ENCODE measurements at regions not wholly inside any gene's neighbourhood (a gene's known extent, or its start where the extent isn't known, plus 50 kb on each side); places are given as distances from the start of the nearest gene placed in this dataset.

DNA sequence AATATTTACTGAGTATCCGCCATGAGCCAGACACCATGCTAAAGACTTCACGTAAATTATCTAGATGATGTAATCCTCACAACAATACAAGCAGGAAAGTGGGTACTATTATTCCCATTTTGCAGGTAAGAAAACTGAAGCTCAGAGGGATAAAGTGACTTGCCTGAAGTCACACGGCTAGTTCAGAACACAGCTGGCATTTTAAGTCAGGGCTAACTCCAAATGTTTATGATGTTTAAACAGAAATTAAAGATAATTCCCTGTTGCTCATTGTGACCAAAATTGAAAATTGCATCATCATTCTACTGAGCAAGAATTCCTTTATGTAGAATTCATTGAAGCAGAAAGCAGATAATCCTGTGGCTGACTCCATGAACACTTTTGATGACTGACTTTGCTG, 71.3 kb upstream of the STXBP5 start:
- Mint-ChIP-seq H3K9me3 (peaks cover 0 to 4% (median 0%) of the 10 kb centered on the region in 3 donors), H3K27me3 (peaks cover 5% of the 10 kb centered on the region in 2 donors), H3K27ac (no peak overlapping the region), H3K4me1 (peaks cover 6 to 12% (median 9%) of the 10 kb centered on the region in 3 donors), H3K4me3 (no peak overlapping the region), H3K36me3 (no peaks in the 10 kb centered on the region)
- ATAC-seq (replicated peaks in 1 of 4), result no peak
- Histone ChIP-seq H3K27ac (ENCODE audit: low read length) (no peak overlapping the region), H3K27me3 (replicated peaks in 1 of 2; ENCODE audit: control insufficient read depth in 2 of 2, extremely low read depth in 1 of 2, insufficient read depth in 2 of 2, low read length in 1 of 2) (peaks cover 0 to 4% of the 10 kb centered on the region in 2 experiments), H3K9me3 (no peaks in the 10 kb centered on the region), H3K36me3 (ENCODE audit: control insufficient read depth in 2 of 2, extremely low read depth in 1 of 2, insufficient read depth in 1 of 2, low read length in 1 of 2) (no peaks in the 10 kb centered on the region), H3K4me3 (ENCODE audit: control insufficient read depth in 1 of 2, extremely low read depth in 1 of 2, low read length in 1 of 2) (no peak overlapping the region), H3K4me1 (ENCODE audit: control insufficient read depth in 1 of 2, extremely low read depth in 1 of 2, insufficient read depth in 2 of 2, low read length in 2 of 2) (peaks cover 0 to 2% of the 10 kb centered on the region in 2 experiments)
- WGBS (ENCODE audit: insufficient coverage), result no CpG with 5 or more reads among the region's 3 CpGs
- DNase-seq, result no peak
- ChIA-PET POLR2A (no interaction called here), CTCF (no interaction called here)

DNA sequence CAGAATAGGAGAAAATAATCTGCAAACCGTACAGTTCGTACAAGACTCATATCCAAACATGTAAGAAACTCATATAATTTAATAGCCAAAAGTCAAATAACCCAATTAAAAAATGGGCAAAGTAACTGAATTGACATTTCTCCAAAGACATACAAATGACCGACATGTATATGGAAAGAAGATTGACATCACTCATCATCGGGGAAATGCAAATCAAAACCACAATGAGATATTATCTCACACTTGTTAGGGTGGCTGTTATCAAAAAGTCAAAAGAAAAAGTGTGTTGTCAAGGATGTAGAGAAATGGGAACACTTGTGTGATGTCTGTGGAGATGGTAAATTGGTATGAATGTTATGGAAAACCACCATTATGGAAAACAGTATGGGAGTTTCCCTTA, 70.5 kb upstream of the STXBP5 start:
- Mint-ChIP-seq H3K36me3 (no peaks in the 10 kb centered on the region), H3K9me3 (peaks cover 0 to 4% (median 0%) of the 10 kb centered on the region in 3 donors), H3K27ac (no peak overlapping the region), H3K27me3 (peaks cover 5% of the 10 kb centered on the region in 2 donors), H3K4me3 (no peak overlapping the region), H3K4me1 (peaks cover 6 to 12% (median 9%) of the 10 kb centered on the region in 3 donors)
- H3K36me3 ChIP-seq (ENCODE audit: control insufficient read depth in 2 of 2, extremely low read depth in 1 of 2, insufficient read depth in 1 of 2, low read length in 1 of 2), result no peaks in the 10 kb centered on the region
- CTCF ChIA-PET, result no interaction called here
- H3K9me3 ChIP-seq, result no peaks in the 10 kb centered on the region
- no CpG with 5 or more reads among the region's 4 CpGs for WGBS (ENCODE audit: insufficient coverage)
- H3K27ac ChIP-seq (ENCODE audit: low read length), result no peak overlapping the region
- POLR2A ChIA-PET, result no interaction called here
- peaks cover 0 to 2% of the 10 kb centered on the region in 2 experiments for H3K4me1 ChIP-seq (ENCODE audit: control insufficient read depth in 1 of 2, extremely low read depth in 1 of 2, insufficient read depth in 2 of 2, low read length in 2 of 2)
- ATAC-seq (replicated peaks in 1 of 4) (no peak), DNase-seq (no peak)
- H3K27me3 ChIP-seq (replicated peaks in 1 of 2; ENCODE audit: control insufficient read depth in 2 of 2, extremely low read depth in 1 of 2, insufficient read depth in 2 of 2, low read length in 1 of 2), result peaks cover 0 to 4% of the 10 kb centered on the region in 2 experiments
- H3K4me3 ChIP-seq (ENCODE audit: control insufficient read depth in 1 of 2, extremely low read depth in 1 of 2, low read length in 1 of 2), result no peak overlapping the region

DNA sequence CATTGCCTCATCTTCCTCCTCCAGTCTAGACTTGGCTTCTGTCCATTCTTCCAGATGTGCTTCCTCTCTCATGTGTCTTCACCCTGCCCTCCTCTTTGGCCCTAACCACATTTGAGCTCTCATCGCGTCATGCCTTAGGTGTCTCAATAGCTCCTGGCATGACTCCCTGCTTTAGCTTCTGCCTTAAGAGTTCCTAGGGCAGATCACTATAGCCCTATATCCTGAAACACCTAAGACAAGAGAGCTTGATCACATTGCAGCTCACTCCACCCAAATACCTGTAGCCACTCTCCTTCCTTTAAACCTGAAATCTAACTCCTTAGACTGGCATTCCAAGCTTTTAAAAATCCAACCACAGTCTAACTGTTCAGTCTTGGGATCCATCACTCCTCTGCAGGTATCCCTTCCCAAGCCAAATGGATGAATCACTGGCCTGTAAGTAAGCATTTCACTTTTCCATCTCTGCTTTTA, 69.0 kb upstream of the STXBP5 start:
- H3K27ac Mint-ChIP-seq, result no peak overlapping the region
- no peak overlapping the region for H3K4me3 Mint-ChIP-seq
- CTCF ChIA-PET, result interaction anchor here in 1 of 2 donors (1.3 kb wide), 1 partner anchor 9 kb away, joined by 4 read pairs; no protein-coding TSS in a partner anchor
- DNase-seq (no peak), ATAC-seq (replicated peaks in 1 of 4) (no peak)
- H3K36me3 Mint-ChIP-seq, result no peaks in the 10 kb centered on the region
- H3K4me1 Mint-ChIP-seq, result peaks cover 6 to 12% (median 9%) of the 10 kb centered on the region in 3 donors
- H3K27me3 Mint-ChIP-seq, result peaks cover 5% of the 10 kb centered on the region in 2 donors
- peaks cover 0 to 2% of the 10 kb centered on the region in 2 experiments for H3K4me1 ChIP-seq (ENCODE audit: control insufficient read depth in 1 of 2, extremely low read depth in 1 of 2, insufficient read depth in 2 of 2, low read length in 2 of 2)
- no peaks in the 10 kb centered on the region for H3K9me3 ChIP-seq
- H3K27ac ChIP-seq (ENCODE audit: low read length), result no peak overlapping the region
- H3K4me3 ChIP-seq (ENCODE audit: control insufficient read depth in 1 of 2, extremely low read depth in 1 of 2, low read length in 1 of 2), result no peak overlapping the region
- peaks cover 0 to 4% (median 0%) of the 10 kb centered on the region in 3 donors for H3K9me3 Mint-ChIP-seq
- POLR2A ChIA-PET, result no interaction called here
- 92% methylated on average over 2 of the region's 2 CpGs for WGBS (ENCODE audit: insufficient coverage)
- H3K27me3 ChIP-seq (replicated peaks in 1 of 2; ENCODE audit: control insufficient read depth in 2 of 2, extremely low read depth in 1 of 2, insufficient read depth in 2 of 2, low read length in 1 of 2), result no peaks in the 10 kb centered on the region
- H3K36me3 ChIP-seq (ENCODE audit: control insufficient read depth in 2 of 2, extremely low read depth in 1 of 2, insufficient read depth in 1 of 2, low read length in 1 of 2), result no peaks in the 10 kb centered on the region

DNA sequence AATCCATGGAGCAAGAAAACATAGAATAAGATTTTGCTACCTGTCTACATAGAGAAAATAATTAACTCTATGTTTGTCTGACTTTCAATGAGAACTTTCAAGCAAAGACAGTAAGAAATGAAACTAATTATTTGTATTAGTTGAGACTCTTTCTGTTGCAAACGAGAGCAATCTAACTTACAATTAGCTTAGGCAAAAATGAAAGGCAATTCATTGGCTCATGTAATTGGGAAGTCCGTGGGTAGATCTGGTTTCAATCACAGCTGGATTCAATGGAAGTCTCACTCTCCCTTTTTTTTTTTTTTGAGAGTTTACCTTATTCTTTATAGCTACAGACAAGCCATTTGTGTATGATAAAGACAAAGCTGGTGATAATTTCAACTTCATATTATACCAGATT, 68.2 kb upstream of the STXBP5 start:
- DNase-seq, result no peak
- CTCF ChIA-PET, result interaction anchor here in 1 of 2 donors (1.3 kb wide), 1 partner anchor 8 kb away, joined by 4 read pairs; no protein-coding TSS in a partner anchor
- peaks cover 0 to 4% (median 0%) of the 10 kb centered on the region in 3 donors for H3K9me3 Mint-ChIP-seq
- H3K27me3 Mint-ChIP-seq, result peaks cover 5% of the 10 kb centered on the region in 2 donors
- POLR2A ChIA-PET, result no interaction called here
- H3K4me3 Mint-ChIP-seq, result no peak overlapping the region
- no peaks in the 10 kb centered on the region for H3K36me3 ChIP-seq (ENCODE audit: control insufficient read depth in 2 of 2, extremely low read depth in 1 of 2, insufficient read depth in 1 of 2, low read length in 1 of 2)
- WGBS (ENCODE audit: insufficient coverage), result no CpG with 5 or more reads among the region's 2 CpGs
- no peak for ATAC-seq (replicated peaks in 1 of 4)
- peaks cover 0 to 2% of the 10 kb centered on the region in 2 experiments for H3K4me1 ChIP-seq (ENCODE audit: control insufficient read depth in 1 of 2, extremely low read depth in 1 of 2, insufficient read depth in 2 of 2, low read length in 2 of 2)
- no peaks in the 10 kb centered on the region for H3K9me3 ChIP-seq
- no peaks in the 10 kb centered on the region for H3K36me3 Mint-ChIP-seq
- no peak overlapping the region for H3K4me3 ChIP-seq (ENCODE audit: control insufficient read depth in 1 of 2, extremely low read depth in 1 of 2, low read length in 1 of 2)
- peaks cover 6 to 12% (median 9%) of the 10 kb centered on the region in 3 donors for H3K4me1 Mint-ChIP-seq
- no peak overlapping the region for H3K27ac Mint-ChIP-seq
- no peaks in the 10 kb centered on the region for H3K27me3 ChIP-seq (replicated peaks in 1 of 2; ENCODE audit: control insufficient read depth in 2 of 2, extremely low read depth in 1 of 2, insufficient read depth in 2 of 2, low read length in 1 of 2)
- no peak overlapping the region for H3K27ac ChIP-seq (ENCODE audit: low read length)

DNA sequence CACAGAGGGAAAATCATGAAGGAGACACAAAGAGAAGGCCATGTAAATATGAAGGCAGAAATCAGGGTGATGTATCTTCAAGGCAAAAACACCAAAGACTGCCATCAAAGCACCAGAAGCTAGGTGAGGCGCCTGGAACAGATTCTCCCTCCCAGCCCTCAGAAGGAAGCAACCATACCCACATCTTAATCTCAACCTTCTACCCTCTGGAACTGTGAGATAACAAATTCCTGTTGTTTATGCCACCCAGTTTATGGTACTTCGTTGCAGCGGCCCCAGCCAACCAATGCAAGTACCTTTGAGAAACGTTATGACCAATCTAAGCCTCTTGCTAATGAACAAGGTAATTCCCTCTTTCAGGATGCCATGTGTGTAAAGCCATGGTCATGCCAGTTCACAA, 66.2 kb upstream of the STXBP5 start:
- no peak overlapping the region for H3K4me3 Mint-ChIP-seq
- Histone ChIP-seq H3K36me3 (ENCODE audit: control insufficient read depth in 2 of 2, extremely low read depth in 1 of 2, insufficient read depth in 1 of 2, low read length in 1 of 2) (no peaks in the 10 kb centered on the region), H3K4me3 (ENCODE audit: control insufficient read depth in 1 of 2, extremely low read depth in 1 of 2, low read length in 1 of 2) (no peak overlapping the region), H3K27me3 (replicated peaks in 1 of 2; ENCODE audit: control insufficient read depth in 2 of 2, extremely low read depth in 1 of 2, insufficient read depth in 2 of 2, low read length in 1 of 2) (no peaks in the 10 kb centered on the region), H3K27ac (ENCODE audit: low read length) (no peak overlapping the region), H3K4me1 (ENCODE audit: control insufficient read depth in 1 of 2, extremely low read depth in 1 of 2, insufficient read depth in 2 of 2, low read length in 2 of 2) (peaks cover 0 to 2% of the 10 kb centered on the region in 2 experiments), H3K9me3 (no peaks in the 10 kb centered on the region)
- no peaks in the 10 kb centered on the region for H3K36me3 Mint-ChIP-seq
- 85% methylated on average over 3 of the region's 4 CpGs for WGBS (ENCODE audit: insufficient coverage)
- CTCF ChIA-PET, result interaction anchor here in 1 of 2 donors (0.6 kb wide), 1 partner anchor 147 kb away, joined by 3 read pairs; no protein-coding TSS in a partner anchor
- no peak overlapping the region for H3K27ac Mint-ChIP-seq
- POLR2A ChIA-PET, result no interaction called here
- ATAC-seq (replicated peaks in 1 of 4) (no peak), DNase-seq (no peak)
- H3K9me3 Mint-ChIP-seq, result peaks cover 0 to 4% (median 0%) of the 10 kb centered on the region in 3 donors
- H3K4me1 Mint-ChIP-seq, result peaks cover 6 to 7% (median 6%) of the 10 kb centered on the region in 3 donors
- H3K27me3 Mint-ChIP-seq, result peaks cover 5% of the 10 kb centered on the region in 2 donors

DNA sequence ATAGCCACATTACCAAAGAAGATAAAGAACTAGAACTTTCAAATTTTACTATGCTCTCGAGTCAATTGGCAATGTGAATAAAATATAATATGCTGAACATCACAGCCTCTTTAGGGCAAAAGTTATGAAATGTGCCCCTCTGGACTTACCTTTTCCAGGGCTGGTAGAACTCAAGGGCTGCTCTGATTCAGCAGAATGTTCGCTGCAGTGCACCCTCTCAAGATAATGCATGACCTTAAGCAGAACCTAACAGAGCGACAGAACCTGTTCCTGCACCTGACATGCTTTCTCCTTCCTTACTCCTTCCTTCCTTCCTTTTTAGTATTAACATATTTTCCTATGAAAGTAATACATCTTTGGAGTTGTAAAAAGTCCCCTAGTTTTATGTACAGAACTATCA, 65.4 kb upstream of the STXBP5 start:
- POLR2A ChIA-PET, result no interaction called here
- no peaks in the 10 kb centered on the region for H3K36me3 ChIP-seq (ENCODE audit: control insufficient read depth in 2 of 2, extremely low read depth in 1 of 2, insufficient read depth in 1 of 2, low read length in 1 of 2)
- CTCF ChIA-PET, result no interaction called here
- no peak overlapping the region for H3K27ac ChIP-seq (ENCODE audit: low read length)
- peaks cover 0 to 2% (median under 1%) of the 10 kb centered on the region in 3 donors for H3K4me1 Mint-ChIP-seq
- peaks cover 0 to 4% (median 0%) of the 10 kb centered on the region in 3 donors for H3K9me3 Mint-ChIP-seq
- WGBS (ENCODE audit: insufficient coverage), result 100% methylated on average over 1 of the region's 3 CpGs
- no peaks in the 10 kb centered on the region for H3K9me3 ChIP-seq
- no peak overlapping the region for H3K27ac Mint-ChIP-seq
- H3K27me3 ChIP-seq (replicated peaks in 1 of 2; ENCODE audit: control insufficient read depth in 2 of 2, extremely low read depth in 1 of 2, insufficient read depth in 2 of 2, low read length in 1 of 2), result no peaks in the 10 kb centered on the region
- DNase-seq (no peak), ATAC-seq (replicated peaks in 1 of 4) (no peak)
- peaks cover 3 to 5% of the 10 kb centered on the region in 2 donors for H3K27me3 Mint-ChIP-seq
- no peaks in the 10 kb centered on the region for H3K36me3 Mint-ChIP-seq
- H3K4me3 Mint-ChIP-seq, result no peak overlapping the region
- no peak overlapping the region for H3K4me3 ChIP-seq (ENCODE audit: control insufficient read depth in 1 of 2, extremely low read depth in 1 of 2, low read length in 1 of 2)
- H3K4me1 ChIP-seq (ENCODE audit: control insufficient read depth in 1 of 2, extremely low read depth in 1 of 2, insufficient read depth in 2 of 2, low read length in 2 of 2), result peaks cover 0 to under 1% of the 10 kb centered on the region in 2 experiments
